SW480 (cell line): ENCODE measurements at regions not wholly inside any gene's neighbourhood (a gene's known extent, or its start where the extent isn't known, plus 50 kb on each side); places are given as distances from the start of the nearest gene placed in this dataset.
A peak's percentile ranks its signal among the peaks of the same experiment; 100 is the strongest.
"Not testable (repeated sequence)": the region's sequence is repeated elsewhere in the genome, so short reads cannot be mapped to it uniquely, and the experiment has no call there.

ENCODE experiments used
- DNase-seq: peaks from one replicate; pipeline ENCODE4 v3.0.0-alpha.2; 2016; ENCODE audit warnings: low spot score

GRCh38 chr12:131601499-131601898, 109.4 kb upstream of the SFSWAP start:
- DNase-seq = not testable (repeated sequence)

GRCh38 chr12:131603106-131603938, 107.6 kb upstream of the SFSWAP start:
- DNase-seq = no peak

- no peak for DNase-seq
Measured at GRCh38 chr12:131603939-131604795, 106.7 kb upstream of the SFSWAP start.

GRCh38 chr12:131604859-131605258, 106.0 kb upstream of the SFSWAP start:
- DNase-seq = no peak

GRCh38 chr12:131605304-131605829, 105.5 kb upstream of the SFSWAP start:
- DNase-seq = no peak

GRCh38 chr12:131606218-131606901, 104.5 kb upstream of the SFSWAP start:
- DNase-seq = no peak

- no peak for DNase-seq
Measured at GRCh38 chr12:131607658-131608447, 103.0 kb upstream of the SFSWAP start.

- DNase-seq = peak; percentile 36
Measured at GRCh38 chr12:131608740-131609690, 101.9 kb upstream of the SFSWAP start.

- no peak for DNase-seq
Measured at GRCh38 chr12:131609762-131610161, 101.1 kb upstream of the SFSWAP start.

- DNase-seq = no peak
Measured at GRCh38 chr12:131610181-131610580, 100.7 kb upstream of the SFSWAP start.

GRCh38 chr12:131610891-131611290, 100.0 kb upstream of the SFSWAP start:
- DNase-seq = no peak

GRCh38 chr12:131611416-131612091, 99.3 kb upstream of the SFSWAP start:
- DNase-seq = no peak

- no peak for DNase-seq
Measured at GRCh38 chr12:131612092-131612755, 98.7 kb upstream of the SFSWAP start.

- no peak for DNase-seq
Measured at GRCh38 chr12:131613186-131613585, 97.7 kb upstream of the SFSWAP start.

- DNase-seq = no peak
Measured at GRCh38 chr12:131613678-131614077, 97.2 kb upstream of the SFSWAP start.

- no peak for DNase-seq
Measured at GRCh38 chr12:131615326-131616042, 95.4 kb upstream of the SFSWAP start.

GRCh38 chr12:131616043-131616700, 94.7 kb upstream of the SFSWAP start:
- DNase-seq = no peak

GRCh38 chr12:131616738-131617137, 94.2 kb upstream of the SFSWAP start:
- DNase-seq = no peak
